Neutrophil (primary cell): ENCODE measurements at regions not wholly inside any gene's neighbourhood (a gene's known extent, or its start where the extent isn't known, plus 50 kb on each side); places are given as distances from the start of the nearest gene placed in this dataset.

Source experiments
- H3K27ac ChIP-seq: fragments of 200-600 bp; sonication (generic); 2 replicates; pipeline ENCODE4 v1.5.1; 2016; ENCODE audit warnings: mild to moderate bottlenecking, moderate library complexity
- H3K27me3 ChIP-seq: fragments of 200-600 bp; sonication (generic); 2 replicates; pipeline ENCODE4 v1.6.0; 2016; ENCODE audit warnings: mild to moderate bottlenecking
- H3K36me3 ChIP-seq: fragments of 200-600 bp; sonication (generic); 2 replicates; pipeline ENCODE4 v1.5.1; 2017
- H3K4me1 ChIP-seq, 2 experiments: fragments of 200-600 bp in 1 of 2; sonication (generic) in 1 of 2; 1 replicate in 1 of 2; 2 replicates in 1 of 2; pipeline versions ENCODE4 v1.5.1 to v1.6.1; 2013 to 2016; ENCODE audit warnings: low read depth in 1 of 2, low read length in 1 of 2, mild to moderate bottlenecking in 1 of 2, moderate library complexity in 1 of 2; ENCODE audit not compliant: control insufficient read depth in 1 of 2, insufficient read depth in 1 of 2
- H3K4me3 ChIP-seq, 2 experiments: fragments of 200-600 bp in 1 of 2; sonication (generic) in 1 of 2; 1 replicate in 1 of 2; 2 replicates in 1 of 2; pipeline ENCODE4 v1.5.1; 2013 to 2016; ENCODE audit warnings: low read depth in 1 of 2, low read length in 1 of 2, mild to moderate bottlenecking in 1 of 2, moderate library complexity in 1 of 2
- H3K9me3 ChIP-seq: fragments of 200-600 bp; sonication (generic); 2 replicates; pipeline ENCODE4 v1.5.1; 2016
- TF ChIP-seq, protein P1 (sequence below): fragments of 200-600 bp; sonication (generic); IDR thresholded peaks from 2 replicates; pipeline ENCODE4 v1.5.1; 2016; ENCODE audit warnings: antibody characterized with exemption

DNA sequence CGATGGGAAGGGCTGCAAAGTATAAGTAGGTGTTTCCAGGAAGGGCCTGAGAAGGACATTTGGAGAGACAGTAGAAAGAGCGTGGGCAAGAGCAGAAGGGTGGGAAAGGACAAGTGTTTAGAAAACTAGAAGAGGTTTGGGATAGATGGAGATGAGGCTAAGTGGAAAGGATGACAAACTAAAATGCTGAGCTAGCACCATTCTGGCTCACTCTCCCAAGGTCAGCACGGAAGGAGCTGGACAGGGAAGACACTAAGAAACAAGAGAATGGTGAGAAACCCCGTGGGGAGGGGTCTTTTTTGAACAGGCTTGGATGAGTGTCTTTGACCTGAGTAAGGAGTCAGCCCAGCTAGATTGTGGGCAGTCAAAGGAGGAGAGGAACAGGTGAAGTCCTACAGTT lies 286.0 kb downstream of the CDK5RAP2 start:
- H3K4me1 ChIP-seq, result no peaks in the 10 kb centered on the region
- H3K27ac ChIP-seq, result no peak overlapping the region
- H3K9me3 ChIP-seq, result no peaks in the 10 kb centered on the region
- no peak overlapping the region for H3K4me3 ChIP-seq
- no peaks in the 10 kb centered on the region for H3K36me3 ChIP-seq
- no peaks in the 10 kb centered on the region for H3K27me3 ChIP-seq
- TF ChIP-seq, protein P1, sequence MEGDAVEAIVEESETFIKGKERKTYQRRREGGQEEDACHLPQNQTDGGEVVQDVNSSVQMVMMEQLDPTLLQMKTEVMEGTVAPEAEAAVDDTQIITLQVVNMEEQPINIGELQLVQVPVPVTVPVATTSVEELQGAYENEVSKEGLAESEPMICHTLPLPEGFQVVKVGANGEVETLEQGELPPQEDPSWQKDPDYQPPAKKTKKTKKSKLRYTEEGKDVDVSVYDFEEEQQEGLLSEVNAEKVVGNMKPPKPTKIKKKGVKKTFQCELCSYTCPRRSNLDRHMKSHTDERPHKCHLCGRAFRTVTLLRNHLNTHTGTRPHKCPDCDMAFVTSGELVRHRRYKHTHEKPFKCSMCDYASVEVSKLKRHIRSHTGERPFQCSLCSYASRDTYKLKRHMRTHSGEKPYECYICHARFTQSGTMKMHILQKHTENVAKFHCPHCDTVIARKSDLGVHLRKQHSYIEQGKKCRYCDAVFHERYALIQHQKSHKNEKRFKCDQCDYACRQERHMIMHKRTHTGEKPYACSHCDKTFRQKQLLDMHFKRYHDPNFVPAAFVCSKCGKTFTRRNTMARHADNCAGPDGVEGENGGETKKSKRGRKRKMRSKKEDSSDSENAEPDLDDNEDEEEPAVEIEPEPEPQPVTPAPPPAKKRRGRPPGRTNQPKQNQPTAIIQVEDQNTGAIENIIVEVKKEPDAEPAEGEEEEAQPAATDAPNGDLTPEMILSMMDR, result no peak

DNA sequence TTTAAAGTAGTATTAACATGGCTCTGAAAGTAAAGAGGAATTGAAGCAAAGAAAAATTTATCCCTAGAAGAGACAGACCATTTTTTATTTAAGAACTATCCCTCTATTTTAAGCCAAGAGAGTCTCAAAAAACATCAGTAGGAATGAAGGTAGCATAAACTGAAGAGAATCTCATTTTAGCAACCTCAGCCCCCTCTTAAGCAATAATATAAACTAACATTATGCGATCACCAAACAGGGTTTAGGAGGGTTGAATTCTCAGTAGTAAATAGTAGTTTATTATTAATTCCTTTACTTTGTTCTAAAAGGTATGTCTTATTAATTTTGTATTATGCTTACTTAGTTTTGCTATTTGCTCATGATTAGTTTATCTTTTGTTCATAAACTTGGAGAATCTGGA lies 287.4 kb downstream of the CDK5RAP2 start:
- Histone ChIP-seq H3K9me3 (no peaks in the 10 kb centered on the region), H3K27ac (no peak overlapping the region)
- TF ChIP-seq, protein P1, result no peak

DNA sequence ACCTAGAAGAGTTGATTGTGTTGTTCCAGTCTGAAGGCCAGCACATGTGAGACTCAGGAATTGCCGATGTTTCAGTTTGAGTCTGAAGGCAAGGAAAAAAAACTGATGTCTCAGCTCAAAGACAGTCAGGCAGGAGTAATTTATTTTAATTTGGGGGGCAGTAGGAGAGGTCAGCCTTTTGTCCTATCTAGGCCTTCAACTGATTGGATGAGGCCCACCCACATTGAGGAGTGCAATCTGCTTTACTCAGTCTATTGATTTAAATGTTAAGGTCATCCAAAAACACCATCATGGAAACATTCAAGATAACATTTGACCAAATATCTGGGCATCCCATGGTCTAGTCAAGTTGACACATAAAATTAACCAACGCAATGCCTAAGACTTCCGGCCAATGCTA lies 288.9 kb downstream of the CDK5RAP2 start:
- H3K36me3 ChIP-seq, result no peaks in the 10 kb centered on the region
- H3K9me3 ChIP-seq, result no peaks in the 10 kb centered on the region
- TF ChIP-seq, protein P1, result no peak

More for the DNA sequence above, 287.4 kb downstream of the CDK5RAP2 start:
- Histone ChIP-seq H3K4me1 (no peaks in the 10 kb centered on the region), H3K27me3 (no peaks in the 10 kb centered on the region), H3K4me3 (no peak overlapping the region), H3K36me3 (no peaks in the 10 kb centered on the region)

DNA sequence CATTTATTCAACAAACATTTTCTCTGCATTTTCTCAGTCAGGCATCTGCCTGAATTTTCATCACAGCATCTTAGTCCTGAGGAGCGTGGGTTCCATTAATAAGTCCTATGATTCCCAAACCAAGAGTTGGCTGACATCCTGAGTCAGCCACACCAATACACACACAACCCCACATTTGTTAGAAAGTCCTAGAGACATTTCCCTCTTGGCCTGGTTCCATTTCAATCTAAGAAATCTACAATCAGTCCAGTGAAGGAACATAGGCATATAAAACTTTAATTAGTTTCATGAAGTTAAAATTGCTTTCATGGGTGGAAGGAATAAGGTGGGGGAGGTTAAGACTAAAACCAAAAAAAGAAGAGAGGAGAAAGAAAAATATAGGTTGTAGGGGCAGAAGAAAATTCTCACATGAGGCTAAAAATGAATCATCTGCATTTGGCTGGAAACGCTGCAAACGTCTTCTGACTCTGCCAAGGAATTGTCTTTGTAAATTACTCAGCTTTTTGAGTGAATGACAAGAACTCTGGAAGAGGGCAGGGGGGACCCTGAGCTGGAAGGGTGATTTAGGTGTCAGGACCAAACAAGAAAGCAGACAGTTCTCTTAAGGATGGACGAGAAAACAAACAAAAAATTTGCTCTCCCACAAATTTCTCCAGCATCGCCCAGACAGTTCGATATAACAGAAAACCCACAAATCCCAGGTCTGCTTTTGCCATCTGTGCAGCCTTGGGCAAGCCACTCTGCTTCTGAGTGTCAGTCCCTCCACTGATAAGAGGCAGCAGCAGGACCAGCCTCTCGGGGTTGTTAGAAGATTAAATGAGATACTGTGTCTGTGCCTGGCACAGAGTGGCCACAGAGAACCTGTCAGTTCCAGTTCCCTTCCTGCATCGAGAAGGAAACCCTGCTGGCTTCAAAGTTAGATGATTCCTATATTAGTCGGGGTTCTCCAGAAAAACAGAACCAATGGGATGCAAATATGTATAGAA lies 289.7 kb downstream of the CDK5RAP2 start:
- H3K36me3 ChIP-seq, result no peaks in the 10 kb centered on the region
- no peaks in the 10 kb centered on the region for H3K27me3 ChIP-seq
- no peaks in the 10 kb centered on the region for H3K4me1 ChIP-seq
- no peak overlapping the region for H3K4me3 ChIP-seq
- no peaks in the 10 kb centered on the region for H3K9me3 ChIP-seq
- TF ChIP-seq, protein P1, result no peak
- H3K27ac ChIP-seq, result no peak overlapping the region

More for the DNA sequence above, 288.9 kb downstream of the CDK5RAP2 start:
- Histone ChIP-seq H3K27ac (no peak overlapping the region), H3K4me3 (no peak overlapping the region), H3K4me1 (no peaks in the 10 kb centered on the region), H3K27me3 (no peaks in the 10 kb centered on the region)

DNA sequence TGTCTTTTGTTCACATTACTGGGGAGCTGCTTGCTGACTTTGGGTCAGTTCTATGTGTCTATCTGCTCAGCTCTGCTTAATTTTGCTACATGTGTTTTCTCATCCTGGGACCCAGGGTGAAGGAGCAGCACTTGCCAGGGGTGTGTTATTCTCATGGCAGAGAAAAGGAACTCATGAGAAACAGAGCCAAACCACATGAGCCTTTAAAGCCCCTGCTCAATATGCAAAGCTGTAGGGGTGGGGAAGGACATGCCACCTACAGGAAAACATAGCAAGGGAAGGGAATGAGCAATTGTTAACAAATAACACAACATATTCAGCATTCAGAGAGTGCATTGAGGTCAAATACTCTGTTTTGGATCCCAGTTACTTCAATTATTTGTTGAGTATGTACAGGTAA lies 290.9 kb downstream of the CDK5RAP2 start:
- H3K27ac ChIP-seq, result no peak overlapping the region
- H3K4me3 ChIP-seq, result no peak overlapping the region
- H3K36me3 ChIP-seq, result no peaks in the 10 kb centered on the region
- TF ChIP-seq, protein P1, result no peak
- no peaks in the 10 kb centered on the region for H3K9me3 ChIP-seq
- H3K27me3 ChIP-seq, result no peaks in the 10 kb centered on the region
- no peaks in the 10 kb centered on the region for H3K4me1 ChIP-seq
